T-helper 2 cell (primary cell): ENCODE measurements at regions not wholly inside any gene's neighbourhood (a gene's known extent, or its start where the extent isn't known, plus 50 kb on each side); places are given as distances from the start of the nearest gene placed in this dataset.

Source experiments
- DNase-seq, 5 experiments: peaks; one replicate each; pipeline versions ENCODE4 v3.0.0 to v3.0.0-alpha.2; 2012 to 2022

GRCh38 chr4:149296503-149296902, 519.1 kb downstream of the IQCM start:
- no peak for DNase-seq

- DNase-seq, result no peak
Measured at GRCh38 chr4:149296084-149296483, 519.6 kb downstream of the IQCM start.

GRCh38 chr4:149294601-149295000, 521.0 kb downstream of the IQCM start:
- no peak for DNase-seq

- no peak for DNase-seq
Measured at GRCh38 chr4:149293046-149293649, 522.5 kb downstream of the IQCM start.

DNA sequence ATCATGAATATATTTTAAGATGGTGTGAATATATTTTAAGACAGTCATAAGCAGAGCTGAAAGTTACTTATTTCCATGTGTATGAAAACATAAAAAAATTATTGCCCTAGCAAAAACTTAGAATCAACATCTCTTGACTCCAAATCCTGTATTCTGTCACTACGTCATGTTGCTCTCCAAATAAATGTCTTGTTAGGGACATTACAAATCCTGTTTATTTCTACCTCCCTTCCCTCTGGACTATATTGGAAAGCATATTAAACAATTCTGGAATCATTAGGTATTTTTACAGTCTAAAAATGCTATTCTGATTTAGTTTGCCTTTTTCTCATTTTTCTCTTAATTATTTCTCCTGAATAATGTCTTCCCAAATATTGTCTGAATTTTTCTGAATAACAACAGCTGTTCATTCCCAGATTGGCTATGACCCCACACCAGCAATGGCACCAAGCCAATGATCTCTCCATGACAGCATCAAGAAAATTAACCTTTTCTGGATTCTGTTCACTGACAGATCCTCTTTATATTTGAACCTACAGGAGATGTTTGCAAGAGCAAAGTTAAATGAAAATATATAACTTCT, 523.1 kb downstream of the IQCM start:
- no peak for DNase-seq

DNA sequence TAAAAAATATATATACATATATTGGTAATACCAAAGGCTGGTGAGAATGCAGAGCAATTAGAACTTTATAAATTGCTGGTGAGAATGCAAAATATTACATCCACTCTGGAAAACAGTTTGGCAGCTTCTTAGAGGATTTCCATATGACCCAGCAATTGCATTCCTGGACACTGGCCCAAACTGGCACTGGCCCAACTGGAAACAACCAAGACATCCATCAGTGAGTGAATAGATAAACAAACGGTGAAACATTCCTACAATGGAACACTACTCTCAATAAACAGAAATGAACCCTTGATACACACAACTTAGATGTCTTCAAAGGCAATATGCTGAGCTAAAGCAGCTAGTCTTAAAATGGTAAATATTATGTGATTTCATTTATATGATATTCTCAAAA, 524.2 kb downstream of the IQCM start:
- DNase-seq, result no peak

DNA sequence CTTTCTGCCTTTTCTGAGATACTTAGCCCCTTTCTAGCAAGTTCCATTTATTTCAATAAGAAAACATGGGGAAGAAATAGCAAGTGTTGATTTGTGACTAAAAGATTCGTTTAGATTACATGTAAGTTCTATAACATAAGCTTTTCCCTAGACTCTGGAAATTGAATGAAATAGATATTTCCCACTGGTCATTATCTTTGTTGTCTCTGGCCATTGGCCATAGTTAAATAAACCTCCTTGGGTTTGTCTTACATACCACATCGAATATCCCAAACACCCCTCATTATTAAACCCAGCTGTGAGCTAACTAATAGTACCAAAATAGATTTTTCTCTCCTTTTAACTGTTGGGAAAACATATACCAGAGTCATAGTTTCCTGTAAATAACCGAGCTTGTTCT, 534.8 kb downstream of the IQCM start:
- DNase-seq, result no peak

DNA sequence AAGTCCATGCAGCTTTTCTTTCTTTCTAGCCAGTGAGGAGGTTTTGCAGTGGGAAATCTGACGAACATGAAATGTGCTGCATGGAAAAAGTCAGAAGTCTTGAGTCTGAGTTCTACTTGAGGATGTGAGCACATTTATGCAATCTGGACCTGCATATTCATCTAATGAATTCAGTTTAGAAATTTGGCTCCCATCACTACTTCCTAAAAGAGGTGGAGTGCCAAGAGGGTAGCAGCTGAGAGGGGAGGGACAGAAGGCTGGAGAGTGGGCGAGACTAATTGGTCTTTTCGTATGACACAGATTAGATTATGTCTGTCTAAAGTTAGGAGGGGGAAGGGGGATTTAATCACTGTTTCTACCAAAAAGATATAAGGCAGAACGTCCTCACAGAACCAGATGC, 535.9 kb downstream of the IQCM start:
- DNase-seq, result no peak

DNA sequence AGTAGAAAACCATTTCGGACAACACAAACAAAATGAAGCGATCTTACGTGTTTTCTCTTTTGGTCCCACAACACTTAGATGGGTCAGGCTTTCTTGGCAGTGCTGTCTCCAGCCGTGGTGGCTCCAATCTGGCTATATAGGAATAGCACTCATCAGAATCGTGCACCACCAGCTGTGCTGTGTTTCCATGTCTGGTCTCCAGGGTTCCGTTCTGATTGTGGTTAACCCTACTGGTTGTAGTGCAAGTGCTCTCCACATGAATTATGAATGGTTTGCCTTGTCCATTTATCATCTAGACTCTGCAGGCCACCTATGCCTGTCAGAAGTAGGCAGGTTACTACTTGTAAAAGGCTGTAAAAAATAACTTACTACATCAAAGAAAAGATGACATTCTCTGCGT, 536.3 kb downstream of the IQCM start:
- DNase-seq, result no peak

GRCh38 chr4:149277705-149278104, 537.9 kb downstream of the IQCM start:
- no peak for DNase-seq

GRCh38 chr4:149269835-149270234, 545.8 kb downstream of the IQCM start:
- DNase-seq, result no peak

DNA sequence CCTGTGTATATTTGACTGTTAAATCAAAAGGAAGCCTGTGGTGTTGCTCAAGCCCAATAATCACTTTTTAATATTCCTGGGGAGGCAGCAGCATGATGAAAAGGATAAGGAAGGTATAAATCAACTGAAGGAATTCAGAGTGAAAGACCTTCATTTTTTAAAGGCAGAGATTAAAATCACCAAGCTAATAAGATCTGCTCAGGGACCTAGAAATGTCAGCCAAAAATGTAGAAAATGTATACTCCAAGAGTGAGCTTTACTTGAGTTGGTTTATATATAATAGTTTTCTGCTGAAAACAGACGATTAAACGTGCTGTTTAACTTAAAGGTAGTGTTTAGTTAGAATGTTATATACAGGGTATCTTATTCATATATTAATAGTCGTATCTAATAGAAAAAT, 549.3 kb downstream of the IQCM start:
- no peak for DNase-seq

DNA sequence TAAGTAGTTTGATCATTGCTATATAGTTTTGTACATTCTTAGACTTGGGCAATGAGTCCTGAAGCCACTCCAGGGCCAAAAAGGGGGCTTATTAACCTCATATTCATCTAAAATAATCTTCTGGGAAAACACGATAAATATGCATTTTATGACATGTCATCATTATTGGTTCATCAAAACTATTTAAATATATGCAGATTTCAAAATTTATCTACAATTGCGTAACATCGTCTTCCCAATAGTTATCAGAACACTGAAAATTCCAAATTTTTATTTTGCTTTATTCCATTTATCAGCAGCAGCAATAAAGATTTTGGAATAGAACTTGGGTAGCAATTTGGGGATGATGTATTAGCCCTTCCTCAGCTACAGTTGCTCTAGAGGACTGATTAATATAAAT, 550.0 kb downstream of the IQCM start:
- DNase-seq, result no peak

DNA sequence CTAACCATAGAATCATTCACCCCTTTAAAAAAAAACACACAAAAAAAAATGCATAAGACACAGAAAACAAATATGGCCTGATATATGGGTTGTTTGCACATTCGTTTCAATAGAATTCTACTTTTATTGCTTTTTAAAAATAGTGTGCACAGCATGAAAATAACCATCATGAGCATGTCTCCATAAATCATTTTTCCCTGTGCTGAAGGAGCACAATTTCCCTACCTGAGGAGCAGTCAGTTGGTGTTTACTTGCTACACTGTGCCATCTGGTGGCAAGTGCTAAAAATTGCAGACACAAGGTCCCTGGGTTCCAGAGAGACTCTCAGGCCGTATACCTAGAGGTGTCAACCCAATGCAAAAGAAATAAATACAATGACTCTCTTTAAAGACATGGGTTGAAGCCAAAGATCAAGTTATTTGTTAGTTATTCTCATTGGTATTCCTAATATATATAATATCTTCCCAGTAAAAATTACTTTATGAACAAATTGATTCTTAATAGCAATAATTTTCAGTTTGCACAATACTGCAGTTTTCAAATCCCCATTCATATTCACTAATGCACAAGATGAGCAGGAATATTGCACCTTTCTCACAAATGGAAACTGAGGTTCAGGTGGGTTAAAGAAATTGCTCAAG, 551.4 kb downstream of the IQCM start:
- peak in 1 of 5 experiments; percentile 26 for DNase-seq

DNA sequence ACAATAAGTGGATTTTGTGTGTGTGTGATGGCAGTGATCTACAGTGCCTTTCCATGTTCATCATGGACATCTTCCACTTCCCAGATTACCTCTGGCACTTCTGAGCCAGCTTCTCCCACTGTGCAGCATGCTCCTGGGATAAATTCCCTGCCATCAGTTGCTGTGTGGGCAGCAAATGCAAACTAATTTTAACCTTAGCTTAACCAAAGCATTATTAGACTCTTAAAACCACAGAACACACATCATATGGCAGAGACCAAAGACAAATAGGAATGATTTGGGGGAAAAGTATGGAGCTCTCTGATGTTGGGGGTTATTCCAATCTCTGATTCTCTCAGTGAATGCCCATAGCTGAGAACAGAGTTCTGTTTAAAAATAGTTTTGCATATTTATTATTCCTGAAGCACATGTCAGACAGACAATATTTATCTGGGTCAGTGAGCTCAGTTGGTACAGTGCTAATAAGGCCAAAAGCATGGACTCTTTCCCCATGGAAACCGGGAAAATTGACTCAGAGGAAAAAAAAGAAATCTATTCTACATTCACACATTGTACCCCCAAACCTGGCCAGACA, 567.4 kb downstream of the IQCM start:
- DNase-seq, result no peak

DNA sequence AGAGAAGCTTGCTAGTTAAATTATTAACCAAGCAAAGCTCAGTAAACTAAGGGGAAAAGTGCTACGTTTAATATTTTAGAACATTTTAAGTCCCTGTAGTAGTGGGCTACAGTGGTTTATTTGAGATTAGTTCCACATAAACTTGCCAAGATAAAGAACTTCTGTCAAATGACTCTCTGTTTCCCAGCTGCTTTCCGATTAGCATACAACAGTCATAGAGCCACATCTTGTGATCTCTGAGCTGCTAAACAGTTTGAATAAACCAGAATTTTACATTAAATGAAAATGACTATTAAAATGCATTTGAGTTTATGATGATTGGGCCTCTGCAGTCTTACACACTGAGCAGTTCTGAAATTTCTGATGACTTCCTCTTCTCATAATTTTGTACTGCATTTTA, 568.5 kb downstream of the IQCM start:
- DNase-seq, result no peak

- no peak for DNase-seq
Measured at GRCh38 chr4:149245333-149245732, 570.3 kb downstream of the IQCM start.

DNA sequence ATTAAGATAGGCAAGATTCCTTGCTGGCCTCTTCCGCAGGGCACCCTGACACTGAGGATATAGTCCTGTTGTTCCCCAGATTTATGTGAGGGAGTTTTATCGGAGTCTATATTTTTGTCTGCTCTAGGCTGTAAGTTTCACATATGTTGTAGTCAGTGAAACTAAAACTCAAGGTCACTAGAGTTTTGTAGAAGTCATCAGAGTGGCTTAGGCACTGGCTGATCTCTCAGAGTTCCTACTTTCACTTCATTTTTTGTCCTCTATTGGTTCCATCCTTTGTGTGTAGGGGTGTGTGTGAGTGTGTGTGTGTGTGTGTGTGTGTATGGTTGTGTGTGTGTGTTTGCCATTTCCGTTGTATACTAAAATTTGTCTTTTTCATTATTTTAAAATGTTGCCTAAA, 577.5 kb downstream of the IQCM start:
- DNase-seq, result no peak

DNA sequence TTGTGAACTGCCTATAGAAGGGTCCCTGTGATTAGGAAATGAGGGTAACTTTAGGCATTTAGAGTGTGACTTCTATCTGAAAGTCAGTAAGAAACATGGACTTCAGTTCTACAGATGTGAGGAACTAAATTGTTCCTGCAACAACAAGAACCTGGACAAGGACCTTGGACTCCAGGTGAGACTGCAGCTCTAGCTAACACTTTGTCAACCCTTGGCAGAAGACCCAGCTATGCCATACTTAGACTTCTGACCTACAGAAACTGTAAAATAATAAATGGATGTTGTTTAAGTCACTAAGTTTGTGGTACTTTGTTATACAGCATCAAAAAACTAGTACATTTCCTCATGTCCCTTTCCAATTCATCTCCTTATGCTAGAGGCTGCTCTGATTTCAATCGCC, 580.8 kb downstream of the IQCM start:
- DNase-seq, result no peak

DNA sequence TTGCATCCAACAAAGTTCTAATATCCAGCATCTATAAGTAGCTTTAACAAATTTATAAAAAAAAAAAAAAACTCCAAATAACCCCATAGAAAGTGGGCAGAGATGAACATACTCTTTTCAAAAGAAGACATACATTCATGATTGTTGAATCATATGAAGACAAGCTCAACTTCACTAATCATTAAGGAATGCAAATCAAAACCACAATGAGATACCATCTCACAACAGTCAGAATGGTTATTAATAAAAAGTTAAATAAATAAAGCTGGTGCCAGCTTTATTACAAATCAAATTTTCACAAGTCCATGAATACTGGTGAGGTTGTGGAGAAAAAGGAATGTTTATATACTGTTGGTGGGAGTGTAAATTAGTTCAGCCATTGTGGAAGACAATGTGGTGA, 592.0 kb downstream of the IQCM start:
- no peak for DNase-seq

GRCh38 chr4:149218672-149219071, 597.0 kb downstream of the IQCM start:
- no peak for DNase-seq

GRCh38 chr4:149214301-149214700, 601.3 kb downstream of the IQCM start:
- DNase-seq, result no peak

GRCh38 chr4:149211876-149212275, 603.8 kb downstream of the IQCM start:
- no peak for DNase-seq

DNA sequence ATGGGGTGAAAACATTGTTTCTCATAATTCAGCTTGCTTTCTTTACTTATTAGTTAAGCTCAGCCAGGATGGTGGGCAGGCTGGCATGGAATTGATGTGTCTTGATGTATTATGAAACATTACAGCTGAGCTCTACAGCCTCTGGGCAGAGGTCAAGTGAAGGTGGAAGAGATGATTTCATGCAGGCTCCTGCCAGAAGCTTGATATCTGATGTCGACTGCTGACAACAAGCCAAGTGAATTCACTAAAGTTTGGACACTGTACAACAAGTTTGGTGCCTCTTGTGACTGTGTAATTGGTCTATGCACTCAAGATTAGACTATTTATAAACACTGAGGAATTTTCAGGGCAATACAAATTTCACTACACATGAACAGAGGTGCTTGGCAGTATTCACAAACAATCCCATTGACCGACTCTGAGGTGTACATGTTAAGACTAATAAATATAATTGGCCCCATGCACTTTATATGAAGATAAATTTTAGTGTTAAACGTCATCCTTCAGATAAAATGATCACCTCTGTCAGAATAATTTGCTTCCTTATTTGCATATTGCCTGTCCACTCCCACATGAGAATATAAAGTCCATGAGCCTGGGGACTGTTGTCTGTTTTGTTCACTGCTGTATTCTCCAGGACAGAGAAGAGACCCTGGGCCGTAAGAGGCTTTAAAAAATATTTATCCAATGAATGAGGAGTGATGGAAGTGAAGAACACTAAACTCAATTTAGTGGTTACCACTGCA, 612.2 kb downstream of the IQCM start:
- no peak for DNase-seq
